HL-60 (cell line): ENCODE measurements at regions not wholly inside any gene's neighbourhood (a gene's known extent, or its start where the extent isn't known, plus 50 kb on each side); places are given as distances from the start of the nearest gene placed in this dataset.

Experiments used
- CTCF ChIP-seq: IDR thresholded peaks from one replicate; pipeline ENCODE4 v1.5.1; 2011; ENCODE audit warnings: low read length, control low read depth, inconsistent platforms; ENCODE audit not compliant: insufficient read depth
- GABPA ChIP-seq: IDR thresholded peaks from 2 replicates; pipeline ENCODE4 v1.6.1; 2012; ENCODE audit warnings: low read depth
- TF ChIP-seq, protein P1 (sequence below): IDR thresholded peaks from 2 replicates; pipeline ENCODE4 v1.6.1; 2012; ENCODE audit warnings: low read depth; ENCODE audit not compliant: insufficient replicate concordance

- TF ChIP-seq CTCF (no peak), GABPA (no peak)
- TF ChIP-seq, protein P1, sequence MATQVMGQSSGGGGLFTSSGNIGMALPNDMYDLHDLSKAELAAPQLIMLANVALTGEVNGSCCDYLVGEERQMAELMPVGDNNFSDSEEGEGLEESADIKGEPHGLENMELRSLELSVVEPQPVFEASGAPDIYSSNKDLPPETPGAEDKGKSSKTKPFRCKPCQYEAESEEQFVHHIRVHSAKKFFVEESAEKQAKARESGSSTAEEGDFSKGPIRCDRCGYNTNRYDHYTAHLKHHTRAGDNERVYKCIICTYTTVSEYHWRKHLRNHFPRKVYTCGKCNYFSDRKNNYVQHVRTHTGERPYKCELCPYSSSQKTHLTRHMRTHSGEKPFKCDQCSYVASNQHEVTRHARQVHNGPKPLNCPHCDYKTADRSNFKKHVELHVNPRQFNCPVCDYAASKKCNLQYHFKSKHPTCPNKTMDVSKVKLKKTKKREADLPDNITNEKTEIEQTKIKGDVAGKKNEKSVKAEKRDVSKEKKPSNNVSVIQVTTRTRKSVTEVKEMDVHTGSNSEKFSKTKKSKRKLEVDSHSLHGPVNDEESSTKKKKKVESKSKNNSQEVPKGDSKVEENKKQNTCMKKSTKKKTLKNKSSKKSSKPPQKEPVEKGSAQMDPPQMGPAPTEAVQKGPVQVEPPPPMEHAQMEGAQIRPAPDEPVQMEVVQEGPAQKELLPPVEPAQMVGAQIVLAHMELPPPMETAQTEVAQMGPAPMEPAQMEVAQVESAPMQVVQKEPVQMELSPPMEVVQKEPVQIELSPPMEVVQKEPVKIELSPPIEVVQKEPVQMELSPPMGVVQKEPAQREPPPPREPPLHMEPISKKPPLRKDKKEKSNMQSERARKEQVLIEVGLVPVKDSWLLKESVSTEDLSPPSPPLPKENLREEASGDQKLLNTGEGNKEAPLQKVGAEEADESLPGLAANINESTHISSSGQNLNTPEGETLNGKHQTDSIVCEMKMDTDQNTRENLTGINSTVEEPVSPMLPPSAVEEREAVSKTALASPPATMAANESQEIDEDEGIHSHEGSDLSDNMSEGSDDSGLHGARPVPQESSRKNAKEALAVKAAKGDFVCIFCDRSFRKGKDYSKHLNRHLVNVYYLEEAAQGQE = no peak
These were observed 66.8 kb upstream of the RAB4A start for GRCh38 chr1:229203991-229204632.
